HFFc6 (cell line): ENCODE measurements at regions not wholly inside any gene's neighbourhood (a gene's known extent, or its start where the extent isn't known, plus 50 kb on each side); places are given as distances from the start of the nearest gene placed in this dataset.

ENCODE experiments used
- DNase-seq: peaks from one replicate; pipeline ENCODE4 v3.0.0-alpha.2; 2018
- H3K27ac Mint-ChIP-seq: 2 replicates; pipeline ENCODE4 v1.8.0; 2020; ENCODE audit warnings: mild to moderate bottlenecking, mixed read lengths
- H3K27me3 Mint-ChIP-seq: 2 replicates; pipeline ENCODE4 v1.8.0; 2021; ENCODE audit warnings: mild to moderate bottlenecking, moderate library complexity, mixed read lengths; ENCODE audit not compliant: insufficient read depth
- H3K36me3 Mint-ChIP-seq: 2 replicates; pipeline ENCODE4 v1.8.0; 2021; ENCODE audit warnings: low read depth, mixed read lengths
- H3K4me1 Mint-ChIP-seq: 2 replicates; pipeline ENCODE4 v1.8.0; 2020; ENCODE audit warnings: low read depth, mixed read lengths
- H3K4me3 Mint-ChIP-seq: 2 replicates; pipeline ENCODE4 v1.8.0; 2020; ENCODE audit warnings: mild to moderate bottlenecking, moderate library complexity, mixed read lengths
- H3K9me3 Mint-ChIP-seq: 2 replicates; pipeline ENCODE4 v1.8.0; 2020; ENCODE audit warnings: mild to moderate bottlenecking, mixed read lengths
- CTCF ChIP-seq: fragments of 200-600 bp; sonication (generic); IDR thresholded peaks from 2 replicates; pipeline ENCODE4 v1.5.0; 2021; ENCODE audit warnings: antibody characterized with exemption, mild to moderate bottlenecking

GRCh38 chr18:66949419-66949818 lies 345.5 kb upstream of the CDH19 start:
- Mint-ChIP-seq H3K36me3 (no peaks in the 10 kb centered on the region), H3K27me3 (no peaks in the 10 kb centered on the region; the same call in 1 of the 2 replicates), H3K4me3 (no peak overlapping the region), H3K27ac (no peak overlapping the region), H3K4me1 (no peaks in the 10 kb centered on the region), H3K9me3 (peaks cover 22% of the 10 kb centered on the region)
- TF ChIP-seq CTCF: no peak
- no peak for DNase-seq

GRCh38 chr18:66937546-66937945 lies 333.7 kb upstream of the CDH19 start:
- Mint-ChIP-seq H3K27ac (no peak overlapping the region), H3K36me3 (peaks cover 8% of the 10 kb centered on the region), H3K9me3 (peaks cover 26% of the 10 kb centered on the region), H3K27me3 (no peaks in the 10 kb centered on the region), H3K4me1 (no peaks in the 10 kb centered on the region), H3K4me3 (no peak overlapping the region)
- DNase-seq: no peak
- TF ChIP-seq CTCF: no peak

GRCh38 chr18:66931010-66931409 lies 327.1 kb upstream of the CDH19 start:
- Mint-ChIP-seq H3K4me1 (no peaks in the 10 kb centered on the region), H3K27me3 (no peaks in the 10 kb centered on the region), H3K9me3 (peaks cover 24% of the 10 kb centered on the region), H3K27ac (no peak overlapping the region), H3K36me3 (peaks cover 11% of the 10 kb centered on the region; the same call in 1 of the 2 replicates), H3K4me3 (no peak overlapping the region)
- TF ChIP-seq CTCF: no peak
- no peak for DNase-seq

GRCh38 chr18:66916834-66917233 lies 312.9 kb upstream of the CDH19 start:
- no peak for DNase-seq
- TF ChIP-seq CTCF: no peak
- H3K4me3 Mint-ChIP-seq: no peak overlapping the region

GRCh38 chr18:66900837-66901236 lies 296.9 kb upstream of the CDH19 start:
- H3K27me3 Mint-ChIP-seq: no peaks in the 10 kb centered on the region
- no peak for TF ChIP-seq CTCF
- no peak overlapping the region for H3K4me3 Mint-ChIP-seq
- no peak overlapping the region for H3K27ac Mint-ChIP-seq
- H3K36me3 Mint-ChIP-seq: no peaks in the 10 kb centered on the region
- H3K9me3 Mint-ChIP-seq: peaks cover 31% of the 10 kb centered on the region
- H3K4me1 Mint-ChIP-seq: no peaks in the 10 kb centered on the region
- DNase-seq: no peak

More at GRCh38 chr18:66916834-66917233, 312.9 kb upstream of the CDH19 start:
- Mint-ChIP-seq H3K9me3 (peaks cover 19% of the 10 kb centered on the region), H3K36me3 (no peaks in the 10 kb centered on the region), H3K27me3 (no peaks in the 10 kb centered on the region), H3K4me1 (no peaks in the 10 kb centered on the region), H3K27ac (no peak overlapping the region)

GRCh38 chr18:66895631-66896030 lies 291.7 kb upstream of the CDH19 start:
- H3K9me3 Mint-ChIP-seq: peaks cover 26% of the 10 kb centered on the region

More at GRCh38 chr18:66895631-66896030, 291.7 kb upstream of the CDH19 start:
- Mint-ChIP-seq H3K27ac (no peak overlapping the region), H3K27me3 (no peaks in the 10 kb centered on the region; the same call in 1 of the 2 replicates), H3K4me1 (no peaks in the 10 kb centered on the region), H3K36me3 (no peaks in the 10 kb centered on the region), H3K4me3 (no peak overlapping the region)
- no peak for DNase-seq
- no peak for TF ChIP-seq CTCF
